D721Med (cell line): ENCODE measurements at regions not wholly inside any gene's neighbourhood (a gene's known extent, or its start where the extent isn't known, plus 50 kb on each side); places are given as distances from the start of the nearest gene placed in this dataset.

ENCODE experiments used
- DNase-seq: peaks from one replicate; pipeline ENCODE4 v3.0.0; 2011; ENCODE audit warnings: low spot score; ENCODE audit not compliant: insufficient read length
- FAIRE-seq: peaks from 2 replicates; lab custom pipeline; 2011; peaks lifted over from hg19 to GRCh38; lab: Jason Lieb, UNC
- CTCF ChIP-seq: IDR thresholded peaks from 2 replicates; pipeline ENCODE4 v1.5.1; 2012; ENCODE audit warnings: mild to moderate bottlenecking, control low read depth; ENCODE audit not compliant: insufficient read depth; ENCODE audit errors: missing control alignments

- no peak for TF ChIP-seq CTCF
Measured at GRCh38 chr5:110338341-110339083, 388.0 kb downstream of the TMEM232 start.

GRCh38 chr5:110339399-110339798 is 387.1 kb downstream of the TMEM232 start:
- DNase-seq (no peak), FAIRE-seq (no peak)
- no peak for TF ChIP-seq CTCF

More at GRCh38 chr5:110338341-110339083, 388.0 kb downstream of the TMEM232 start:
- no peak for DNase-seq
- FAIRE-seq, result no peak

GRCh38 chr5:110341836-110342235 is 384.6 kb downstream of the TMEM232 start:
- no peak for TF ChIP-seq CTCF
- DNase-seq, result no peak
- no peak for FAIRE-seq

- no peak for TF ChIP-seq CTCF
- FAIRE-seq (no peak), DNase-seq (no peak)
Measured at GRCh38 chr5:110342683-110343082, 383.8 kb downstream of the TMEM232 start.

GRCh38 chr5:110343616-110344015 is 382.9 kb downstream of the TMEM232 start:
- FAIRE-seq, result no peak
- DNase-seq, result no peak
- no peak for TF ChIP-seq CTCF

- no peak for TF ChIP-seq CTCF
- no peak for FAIRE-seq
Measured at GRCh38 chr5:110345623-110346022, 380.8 kb downstream of the TMEM232 start.

GRCh38 chr5:110346893-110347358 is 379.5 kb downstream of the TMEM232 start:
- no peak for TF ChIP-seq CTCF
- DNase-seq (no peak), FAIRE-seq (no peak)

More at GRCh38 chr5:110345623-110346022, 380.8 kb downstream of the TMEM232 start:
- DNase-seq, result no peak
